VCaP (cell line): ENCODE measurements at regions not wholly inside any gene's neighbourhood (a gene's known extent, or its start where the extent isn't known, plus 50 kb on each side); places are given as distances from the start of the nearest gene placed in this dataset.

Source experiments
- H3K27ac ChIP-seq: fragments of 450-650 bp; 2 replicates; pipeline ENCODE4 v1.5.1; 2017
- TF ChIP-seq, protein P1 (sequence below): fragments of 450-650 bp; conservative IDR thresholded peaks from 2 replicates; pipeline ENCODE4 v1.5.1; 2017; ENCODE audit warnings: mild to moderate bottlenecking, moderate library complexity

DNA sequence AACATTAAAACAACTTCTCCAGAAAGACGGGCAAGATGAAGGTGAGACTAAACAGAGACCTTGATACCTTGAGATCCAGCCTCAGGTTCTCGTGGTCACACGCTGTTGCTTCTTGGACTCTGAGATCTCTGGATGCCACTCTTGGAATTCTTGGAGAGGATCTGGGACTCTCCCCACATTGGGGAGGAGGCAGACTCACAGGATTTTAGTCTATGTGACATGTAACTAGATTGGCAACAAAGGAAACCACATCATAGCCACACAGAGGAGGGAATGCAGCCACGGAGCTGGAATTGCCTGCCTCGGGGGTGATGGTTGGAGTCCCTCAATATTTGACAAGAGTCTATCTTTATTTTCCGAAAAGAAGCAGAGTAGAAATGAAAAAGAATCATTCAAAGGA is 78.8 kb upstream of the IGFBP5 start:
- TF ChIP-seq, protein P1, sequence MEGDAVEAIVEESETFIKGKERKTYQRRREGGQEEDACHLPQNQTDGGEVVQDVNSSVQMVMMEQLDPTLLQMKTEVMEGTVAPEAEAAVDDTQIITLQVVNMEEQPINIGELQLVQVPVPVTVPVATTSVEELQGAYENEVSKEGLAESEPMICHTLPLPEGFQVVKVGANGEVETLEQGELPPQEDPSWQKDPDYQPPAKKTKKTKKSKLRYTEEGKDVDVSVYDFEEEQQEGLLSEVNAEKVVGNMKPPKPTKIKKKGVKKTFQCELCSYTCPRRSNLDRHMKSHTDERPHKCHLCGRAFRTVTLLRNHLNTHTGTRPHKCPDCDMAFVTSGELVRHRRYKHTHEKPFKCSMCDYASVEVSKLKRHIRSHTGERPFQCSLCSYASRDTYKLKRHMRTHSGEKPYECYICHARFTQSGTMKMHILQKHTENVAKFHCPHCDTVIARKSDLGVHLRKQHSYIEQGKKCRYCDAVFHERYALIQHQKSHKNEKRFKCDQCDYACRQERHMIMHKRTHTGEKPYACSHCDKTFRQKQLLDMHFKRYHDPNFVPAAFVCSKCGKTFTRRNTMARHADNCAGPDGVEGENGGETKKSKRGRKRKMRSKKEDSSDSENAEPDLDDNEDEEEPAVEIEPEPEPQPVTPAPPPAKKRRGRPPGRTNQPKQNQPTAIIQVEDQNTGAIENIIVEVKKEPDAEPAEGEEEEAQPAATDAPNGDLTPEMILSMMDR, result no peak

DNA sequence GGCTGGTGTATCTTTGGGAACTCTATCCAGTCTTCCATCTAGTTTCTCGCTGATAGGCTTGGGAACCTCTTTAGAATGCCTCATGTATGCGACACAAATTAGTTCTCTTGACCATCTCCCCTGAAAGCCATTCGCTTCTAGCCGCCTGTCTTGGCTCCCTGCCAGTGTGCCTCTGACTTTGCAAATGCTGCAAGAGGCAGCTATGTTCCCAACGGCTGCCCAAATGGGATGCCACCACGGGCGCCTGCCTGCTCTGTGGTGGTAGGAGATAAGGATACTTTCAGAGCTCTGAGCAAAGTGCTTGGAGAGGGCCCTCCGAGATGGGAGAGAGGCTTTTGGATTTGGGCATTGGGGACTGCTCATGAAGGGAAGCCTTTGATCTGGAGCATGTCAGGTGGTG is 77.7 kb upstream of the IGFBP5 start:
- TF ChIP-seq, protein P1, result no peak
- no peak overlapping the region for H3K27ac ChIP-seq

More for the DNA sequence above, 78.8 kb upstream of the IGFBP5 start:
- no peak overlapping the region for H3K27ac ChIP-seq

DNA sequence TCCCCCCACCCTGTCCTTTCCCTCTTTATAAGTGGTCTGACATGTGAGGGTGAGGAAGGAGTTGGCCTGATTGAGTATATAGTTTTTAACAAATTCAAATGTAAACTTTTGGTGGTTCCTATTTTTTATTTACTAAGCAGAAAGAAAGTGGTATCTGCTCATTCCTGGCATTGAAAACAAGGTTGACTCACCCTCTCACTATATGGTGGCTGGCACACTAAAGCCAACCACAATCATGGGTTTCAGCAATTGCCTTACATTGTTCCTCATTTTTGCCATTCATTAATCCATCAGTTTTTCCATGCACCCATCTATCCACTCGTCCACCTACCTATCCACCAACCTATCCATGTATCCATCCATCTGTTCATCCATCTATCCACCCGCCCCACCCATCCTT is 75.4 kb upstream of the IGFBP5 start:
- H3K27ac ChIP-seq, result no peak overlapping the region
- TF ChIP-seq, protein P1, result no peak

DNA sequence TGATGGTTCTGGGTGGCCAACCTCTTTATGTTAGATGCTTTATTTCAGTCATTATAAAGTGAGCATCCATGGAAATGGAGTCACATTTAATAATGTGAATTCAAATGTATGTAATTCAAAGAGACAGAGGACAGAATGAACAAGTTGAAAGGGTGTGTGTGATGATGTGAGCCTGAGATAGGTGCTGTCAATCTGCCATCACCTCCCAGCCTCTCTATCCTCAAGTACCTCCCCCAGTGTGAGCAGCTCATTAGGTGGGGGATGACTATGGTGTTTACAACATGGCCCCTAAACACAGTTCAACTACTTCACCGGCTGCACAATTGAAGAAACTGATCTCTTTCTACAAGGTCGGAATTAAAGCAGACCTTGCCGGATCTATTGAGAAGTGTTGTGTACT is 74.7 kb upstream of the IGFBP5 start:
- TF ChIP-seq, protein P1, result no peak
- H3K27ac ChIP-seq, result no peak overlapping the region

DNA sequence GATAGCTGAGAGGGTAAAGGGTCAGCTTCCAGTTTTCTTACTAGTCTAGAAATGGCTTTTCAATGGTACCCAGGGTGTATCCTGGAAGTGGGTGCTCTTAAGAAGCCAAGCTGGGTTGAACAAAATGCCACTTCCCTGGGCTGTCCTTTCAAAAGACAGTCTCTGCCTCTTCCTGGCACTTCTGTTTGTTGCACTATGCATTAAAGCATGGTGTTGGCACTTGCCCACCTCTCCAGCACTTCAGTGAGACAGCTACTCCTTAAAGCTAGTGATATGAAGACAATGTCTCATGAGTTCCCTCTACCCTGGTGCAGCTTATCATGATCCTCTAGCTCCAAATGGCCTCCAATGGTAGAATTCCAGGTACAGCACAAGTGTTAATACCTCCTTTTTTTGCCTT is 74.3 kb upstream of the IGFBP5 start:
- H3K27ac ChIP-seq, result no peak overlapping the region
- TF ChIP-seq, protein P1, result no peak

DNA sequence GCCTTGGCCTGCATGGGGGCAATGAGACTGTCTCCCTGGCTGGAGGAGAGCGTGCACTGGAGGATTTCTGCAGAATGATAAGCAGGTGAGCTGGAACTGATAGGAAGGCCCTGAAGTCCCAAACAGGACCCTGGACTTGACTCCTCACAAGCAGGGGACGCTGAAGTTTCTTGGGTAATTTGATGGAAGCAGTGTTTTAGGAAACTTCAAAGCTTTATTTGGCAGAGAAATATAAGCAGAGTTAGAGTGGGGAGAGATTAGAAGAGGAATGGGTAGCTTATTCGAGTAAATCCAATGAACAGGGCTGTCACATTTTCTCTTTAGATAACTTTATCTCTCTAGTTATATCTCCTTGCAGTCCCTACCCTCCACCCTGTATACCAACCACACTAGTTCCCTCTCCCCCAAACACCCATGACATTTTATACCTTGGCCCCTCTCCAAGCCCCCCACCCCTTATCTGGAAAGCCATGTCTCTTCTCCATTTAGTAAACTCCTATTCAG is 73.6 kb upstream of the IGFBP5 start:
- H3K27ac ChIP-seq, result no peak overlapping the region
- TF ChIP-seq, protein P1, result no peak

DNA sequence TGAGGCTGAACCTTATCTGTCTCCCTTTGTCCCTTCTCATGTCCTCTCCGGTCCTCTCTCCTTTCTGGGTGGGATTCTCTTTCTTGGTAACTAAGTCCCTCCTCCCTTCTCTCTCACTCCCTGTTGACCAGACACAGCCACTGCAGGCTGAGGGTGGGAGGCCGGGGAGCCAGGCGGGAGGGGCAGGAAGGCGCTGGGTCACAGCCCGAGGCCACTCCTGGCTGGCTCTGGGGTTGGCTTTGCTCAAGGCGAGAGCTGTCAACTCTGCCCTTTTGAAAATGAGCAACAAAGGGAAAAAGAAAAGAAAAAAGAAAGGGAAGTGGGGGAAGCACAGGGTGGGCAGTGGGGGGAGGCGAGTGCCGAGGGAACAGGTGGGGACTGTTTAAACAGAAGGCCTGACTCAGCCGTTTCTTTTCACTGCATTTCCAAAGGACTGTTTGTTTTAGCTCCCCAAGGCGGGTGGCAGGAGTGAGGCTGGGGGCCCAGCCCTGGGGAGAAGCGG is 70.5 kb upstream of the IGFBP5 start:
- TF ChIP-seq, protein P1, result no peak
- no peak overlapping the region for H3K27ac ChIP-seq

DNA sequence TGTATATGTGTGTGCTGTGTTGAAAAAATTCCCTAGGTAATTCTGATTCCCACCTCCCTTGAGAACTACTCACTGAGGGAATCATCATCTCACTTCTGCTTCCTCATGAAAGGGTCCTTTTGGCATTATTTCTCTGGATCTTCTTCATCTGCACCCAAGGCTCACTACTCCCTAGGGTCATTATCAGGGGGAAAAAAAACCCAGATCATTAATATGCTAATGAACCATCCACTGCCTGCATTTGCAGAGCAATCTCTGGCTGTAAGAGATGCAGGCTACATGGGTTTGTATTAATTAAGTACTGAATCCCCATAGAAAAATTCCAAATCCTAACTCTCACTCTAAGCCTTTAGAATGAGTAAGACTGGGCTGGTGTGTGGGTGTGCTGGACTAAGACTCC is 68.0 kb upstream of the IGFBP5 start:
- TF ChIP-seq, protein P1, result no peak
- no peak overlapping the region for H3K27ac ChIP-seq
